Activated CD8-positive, alpha-beta T cell treated with anti-CD3 and anti-CD28 coated beads for 36 hours (primary cell): ENCODE measurements at regions not wholly inside any gene's neighbourhood (a gene's known extent, or its start where the extent isn't known, plus 50 kb on each side); places are given as distances from the start of the nearest gene placed in this dataset.
"Not testable (repeated sequence)": the region's sequence is repeated elsewhere in the genome, so short reads cannot be mapped to it uniquely, and the experiment has no call there.

ENCODE experiments used
- ATAC-seq: fragments of 200-7000 bp; cut with Tn5 transposase; one replicate; pipeline ENCODE4 v1.10.0; 2021; ENCODE audit warnings: mild to moderate bottlenecking, moderate library complexity
- CTCF ChIA-PET: fragments of 350-600 bp; sonication (Branson Sonifier 250); formaldehyde crosslinking; loops from one replicate; lab custom pipeline; 2021; ENCODE audit warnings: antibody characterized with exemption; lab: Charles Lee
- POLR2A ChIA-PET: fragments of 350-600 bp; sonication (Branson Sonifier 250); formaldehyde crosslinking; loops from one replicate; lab custom pipeline; 2021; ENCODE audit warnings: antibody characterized with exemption; lab: Charles Lee
- DNase-seq: peaks from one replicate; pipeline ENCODE4 v3.0.0-alpha.2; 2020
- H3K27ac Mint-ChIP-seq: one replicate; pipeline ENCODE4 v1.8.0; 2021; ENCODE audit warnings: mild to moderate bottlenecking, mixed read lengths
- H3K27me3 Mint-ChIP-seq: one replicate; pipeline ENCODE4 v1.8.0; 2021; ENCODE audit warnings: mixed read lengths
- H3K36me3 Mint-ChIP-seq: one replicate; pipeline ENCODE4 v1.8.0; 2021; ENCODE audit warnings: low read depth, mixed read lengths
- H3K4me1 Mint-ChIP-seq: one replicate; pipeline ENCODE4 v1.8.0; 2021; ENCODE audit warnings: low read depth, mixed read lengths
- H3K4me3 Mint-ChIP-seq: one replicate; pipeline ENCODE4 v1.8.0; 2021; ENCODE audit warnings: mild to moderate bottlenecking, moderate library complexity, mixed read lengths
- H3K9me3 Mint-ChIP-seq: one replicate; pipeline ENCODE4 v1.8.0; 2021; ENCODE audit warnings: mixed read lengths
- CTCF ChIP-seq: fragments of 200-600 bp; IDR thresholded peaks from one replicate; pipeline ENCODE4 v1.8.0; 2022; ENCODE audit warnings: antibody characterized with exemption, mild to moderate bottlenecking
- intact Hi-C: fragments of 100-400 bp; cut with micrococcal nuclease; formaldehyde crosslinking; loops from one replicate; pipeline ENCODE4 v1.10.0; 2022

GRCh38 chr13:81020010-81020409, 679.1 kb upstream of the SPRY2 start:
- Mint-ChIP-seq H3K9me3 (peaks cover 10% of the 10 kb centered on the region), H3K36me3 (no peaks in the 10 kb centered on the region), H3K4me1 (no peaks in the 10 kb centered on the region), H3K27ac (no peak overlapping the region), H3K27me3 (no peaks in the 10 kb centered on the region), H3K4me3 (no peak overlapping the region)
- TF ChIP-seq CTCF: no peak
- DNase-seq: no peak
- ChIA-PET POLR2A (no interaction called here), CTCF (no interaction called here)
- ATAC-seq: no peak
- intact Hi-C loops: no loop called here

- Mint-ChIP-seq H3K4me3 (no peak overlapping the region), H3K9me3 (peaks cover 8% of the 10 kb centered on the region), H3K36me3 (no peaks in the 10 kb centered on the region), H3K4me1 (no peaks in the 10 kb centered on the region), H3K27me3 (no peaks in the 10 kb centered on the region), H3K27ac (no peak overlapping the region)
- ChIA-PET POLR2A (no interaction called here), CTCF (interaction anchor here (0.9 to 1.5 kb wide), 2 partner anchors 10 to 40 kb away, joined by 3 to 4 read pairs; no protein-coding TSS in a partner anchor)
- TF ChIP-seq CTCF: no peak
- intact Hi-C loops: no loop called here
- ATAC-seq (no peak), DNase-seq (no peak)
These were observed 678.0 kb upstream of the SPRY2 start for GRCh38 chr13:81018936-81019335.

- no peak for ATAC-seq
- H3K27ac Mint-ChIP-seq: no peak overlapping the region
- H3K4me1 Mint-ChIP-seq: no peaks in the 10 kb centered on the region
- DNase-seq: no peak
- CTCF ChIA-PET: interaction anchor here (0.8 to 2.1 kb wide), 9 partner anchors 10 to 1339 kb away, joined by 3 to 13 read pairs (median 4); no protein-coding TSS in a partner anchor
- no peak overlapping the region for H3K4me3 Mint-ChIP-seq
- POLR2A ChIA-PET: no interaction called here
- no peaks in the 10 kb centered on the region for H3K36me3 Mint-ChIP-seq
- no peaks in the 10 kb centered on the region for H3K27me3 Mint-ChIP-seq
- intact Hi-C loops: no loop called here
- TF ChIP-seq CTCF: peak; percentile 61
- H3K9me3 Mint-ChIP-seq: peaks cover 7% of the 10 kb centered on the region
These were observed 676.7 kb upstream of the SPRY2 start for GRCh38 chr13:81017513-81018152.

GRCh38 chr13:81012031-81012430, 671.1 kb upstream of the SPRY2 start:
- Mint-ChIP-seq H3K4me3 (no peak overlapping the region), H3K27me3 (no peaks in the 10 kb centered on the region), H3K4me1 (no peaks in the 10 kb centered on the region), H3K36me3 (no peaks in the 10 kb centered on the region), H3K27ac (no peak overlapping the region), H3K9me3 (peaks cover 6% of the 10 kb centered on the region)
- DNase-seq: no peak
- ChIA-PET CTCF (no interaction called here), POLR2A (no interaction called here)
- ATAC-seq: no peak
- intact Hi-C loops: no loop called here
- TF ChIP-seq CTCF: no peak

GRCh38 chr13:81001828-81002385, 661.0 kb upstream of the SPRY2 start:
- H3K9me3 Mint-ChIP-seq: no peaks in the 10 kb centered on the region
- no peaks in the 10 kb centered on the region for H3K36me3 Mint-ChIP-seq
- CTCF ChIA-PET: no interaction called here
- H3K27ac Mint-ChIP-seq: no peak overlapping the region
- POLR2A ChIA-PET: no interaction called here
- no peak for DNase-seq
- no peaks in the 10 kb centered on the region for H3K4me1 Mint-ChIP-seq
- ATAC-seq: no peak
- intact Hi-C loops: no loop called here
- H3K27me3 Mint-ChIP-seq: no peaks in the 10 kb centered on the region
- TF ChIP-seq CTCF: no peak
- H3K4me3 Mint-ChIP-seq: no peak overlapping the region

- ATAC-seq, H3K9me3 Mint-ChIP-seq, H3K27ac Mint-ChIP-seq, H3K4me1 Mint-ChIP-seq, CTCF ChIA-PET, H3K36me3 Mint-ChIP-seq, POLR2A ChIA-PET, H3K27me3 Mint-ChIP-seq, intact Hi-C loops, DNase-seq, H3K4me3 Mint-ChIP-seq: not testable (repeated sequence)
These were observed 657.7 kb upstream of the SPRY2 start for GRCh38 chr13:80998603-80999002.
